WTC11 (cell line): ENCODE measurements at regions not wholly inside any gene's neighbourhood (a gene's known extent, or its start where the extent isn't known, plus 50 kb on each side); places are given as distances from the start of the nearest gene placed in this dataset.

Source experiments
- ATAC-seq: fragments of 200-7000 bp; cut with Tn5 transposase; 2 replicates; pipeline ENCODE4 v1.10.0; 2021; ENCODE audit warnings: mild to moderate bottlenecking, moderate library complexity
- CTCF ChIA-PET: fragments of 300-600 bp; sonication (Branson Sonifier 250); formaldehyde crosslinking; loops from one replicate; lab custom pipeline; 2021; ENCODE audit warnings: antibody characterized with exemption; lab: Charles Lee
- POLR2A ChIA-PET: fragments of 350-600 bp; sonication (Branson Sonifier 250); formaldehyde crosslinking; loops from one replicate; lab custom pipeline; 2021; ENCODE audit warnings: antibody characterized with exemption; lab: Charles Lee
- DNase-seq: peaks from one replicate; pipeline ENCODE4 v3.0.0; 2021; ENCODE audit warnings: low spot score
- H3K27ac Mint-ChIP-seq: 2 replicates; pipeline ENCODE4 v1.8.0; 2021; ENCODE audit warnings: mixed read lengths
- H3K27me3 Mint-ChIP-seq: 2 replicates; pipeline ENCODE4 v1.8.0; 2021; ENCODE audit warnings: low read depth, mild to moderate bottlenecking, moderate library complexity, mixed read lengths
- H3K36me3 Mint-ChIP-seq: 2 replicates; pipeline ENCODE4 v1.8.0; 2021; ENCODE audit warnings: mixed read lengths
- H3K4me1 Mint-ChIP-seq: 2 replicates; pipeline ENCODE4 v1.8.0; 2022; ENCODE audit warnings: mixed read lengths
- H3K4me3 Mint-ChIP-seq: 2 replicates; pipeline ENCODE4 v1.8.0; 2021; ENCODE audit warnings: mild to moderate bottlenecking, moderate library complexity, mixed read lengths
- H3K9me3 Mint-ChIP-seq: 2 replicates; pipeline ENCODE4 v1.8.0; 2021; ENCODE audit warnings: mixed read lengths
- CBFB ChIP-seq: sonication (generic); formaldehyde crosslinking; IDR thresholded peaks from 2 replicates; pipeline ENCODE4 v1.8.1; 2022; ENCODE audit warnings: mild to moderate bottlenecking, low read depth, missing genetic modification reagents
- ELF4 ChIP-seq: sonication (generic); formaldehyde crosslinking; IDR thresholded peaks from 2 replicates; pipeline ENCODE4 v1.8.1; 2022; ENCODE audit warnings: low read depth, mild to moderate bottlenecking, moderate library complexity, missing genetic modification reagents
- ETV6 ChIP-seq: sonication (generic); formaldehyde crosslinking; IDR thresholded peaks from 2 replicates; pipeline ENCODE4 v1.8.1; 2022; ENCODE audit warnings: mild to moderate bottlenecking, missing genetic modification reagents
- GRHL2 ChIP-seq: fragments of 250-450 bp; sonication (Bioruptor Pico); IDR thresholded peaks from 2 replicates; pipeline ENCODE4 v1.8.0; 2022; ENCODE audit warnings: mild to moderate bottlenecking, moderate library complexity; ENCODE audit not compliant: insufficient replicate concordance, severe bottlenecking
- HMGA2 ChIP-seq: fragments of 250-450 bp; sonication (Bioruptor Pico); IDR thresholded peaks from 2 replicates; pipeline ENCODE4 v1.4.0; 2021; ENCODE audit warnings: mild to moderate bottlenecking, moderate library complexity
- JUN ChIP-seq: sonication (generic); formaldehyde crosslinking; IDR thresholded peaks from 2 replicates; pipeline ENCODE4 v1.8.0; 2023; ENCODE audit warnings: mild to moderate bottlenecking, missing genetic modification reagents
- NR1H2 ChIP-seq: sonication (generic); formaldehyde crosslinking; IDR thresholded peaks from 2 replicates; pipeline ENCODE4 v1.9.0; 2021; ENCODE audit warnings: mild to moderate bottlenecking, moderate library complexity, missing genetic modification reagents
- RORB ChIP-seq: fragments of 250-450 bp; sonication (Bioruptor Pico); IDR thresholded peaks from 2 replicates; pipeline ENCODE4 v1.9.0; 2021; ENCODE audit warnings: mild to moderate bottlenecking
- SP1 ChIP-seq: sonication (generic); formaldehyde crosslinking; conservative IDR thresholded peaks from 2 replicates; pipeline ENCODE4 v1.8.1; 2022; ENCODE audit warnings: missing genetic modification reagents
- TEAD1 ChIP-seq: sonication (generic); formaldehyde crosslinking; IDR thresholded peaks from 2 replicates; pipeline ENCODE4 v1.8.0; 2022; ENCODE audit warnings: mild to moderate bottlenecking, missing genetic modification reagents
- ZNF317 ChIP-seq: sonication (generic); formaldehyde crosslinking; IDR thresholded peaks from 2 replicates; pipeline ENCODE4 v1.8.1; 2023; ENCODE audit warnings: low read depth, mild to moderate bottlenecking, moderate library complexity, missing genetic modification reagents, borderline replicate concordance
- TF ChIP-seq, protein P1 (sequence below): sonication (generic); formaldehyde crosslinking; IDR thresholded peaks from 2 replicates; pipeline ENCODE4 v1.8.1; 2023; ENCODE audit warnings: mild to moderate bottlenecking, missing genetic modification reagents, moderate library complexity
- TF ChIP-seq, protein P2 (sequence below): sonication (generic); formaldehyde crosslinking; IDR thresholded peaks from 2 replicates; pipeline ENCODE4 v1.8.1; 2023; ENCODE audit warnings: mild to moderate bottlenecking, moderate library complexity, missing genetic modification reagents
- TF ChIP-seq, protein P3 (sequence below): sonication (generic); formaldehyde crosslinking; conservative IDR thresholded peaks from 2 replicates; pipeline ENCODE4 v1.8.1; 2023; ENCODE audit warnings: mild to moderate bottlenecking, low read depth, missing genetic modification reagents, moderate library complexity
- TF ChIP-seq, protein P4 (sequence below): sonication (generic); formaldehyde crosslinking; IDR thresholded peaks from 2 replicates; pipeline ENCODE4 v1.8.1; 2023; ENCODE audit warnings: mild to moderate bottlenecking, missing genetic modification reagents, borderline replicate concordance
- TF ChIP-seq, protein P5 (sequence below): sonication (generic); formaldehyde crosslinking; IDR thresholded peaks from 2 replicates; pipeline ENCODE4 v1.8.0; 2022; ENCODE audit warnings: mild to moderate bottlenecking, missing genetic modification reagents
- TF ChIP-seq, protein P6 (sequence below): sonication (generic); formaldehyde crosslinking; IDR thresholded peaks from 2 replicates; pipeline ENCODE4 v1.8.0; 2022; ENCODE audit warnings: missing genetic modification reagents
- TF ChIP-seq, protein P7 (sequence below): fragments of 200-600 bp; IDR thresholded peaks from 2 replicates; pipeline ENCODE4 v1.8.0; 2022; ENCODE audit warnings: antibody characterized with exemption

DNA sequence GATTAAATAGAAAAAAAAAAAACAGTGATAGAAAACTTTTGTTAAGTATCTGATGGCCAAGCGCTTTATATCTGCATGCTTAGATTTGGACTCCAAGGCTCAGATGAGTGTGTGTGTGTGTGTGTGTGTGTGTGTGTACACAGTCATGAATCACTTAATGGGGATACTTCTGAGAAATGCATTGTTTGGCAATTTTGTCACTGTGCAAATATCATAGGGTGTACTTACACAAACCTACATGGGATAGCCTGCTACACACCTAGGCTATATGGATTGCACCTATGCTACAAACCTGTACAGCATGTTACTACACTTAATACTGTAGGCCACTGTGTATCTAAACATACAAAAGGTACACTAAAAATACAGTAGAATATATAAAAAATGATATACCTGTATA, 635.6 kb upstream of the NUDT12 start:
- DNase-seq (no peak), ATAC-seq (no peak)
- 0 out of 2 replicates have a peak, but pooled peaks cover 3% of the 10 kb centered on the region for H3K9me3 Mint-ChIP-seq
- ChIA-PET CTCF (no interaction called here), POLR2A (no interaction called here)
- H3K36me3 Mint-ChIP-seq: no peaks in the 10 kb centered on the region
- H3K27me3 Mint-ChIP-seq: no peaks in the 10 kb centered on the region
- TF ChIP-seq ZNF317 (CRISPR knock-in tag): no peak
- TF ChIP-seq RORB: no peak
- TF ChIP-seq ETV6: no peak
- TF ChIP-seq, protein P1, sequence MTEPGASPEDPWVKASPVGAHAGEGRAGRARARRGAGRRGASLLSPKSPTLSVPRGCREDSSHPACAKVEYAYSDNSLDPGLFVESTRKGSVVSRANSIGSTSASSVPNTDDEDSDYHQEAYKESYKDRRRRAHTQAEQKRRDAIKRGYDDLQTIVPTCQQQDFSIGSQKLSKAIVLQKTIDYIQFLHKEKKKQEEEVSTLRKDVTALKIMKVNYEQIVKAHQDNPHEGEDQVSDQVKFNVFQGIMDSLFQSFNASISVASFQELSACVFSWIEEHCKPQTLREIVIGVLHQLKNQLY (CRISPR knock-in tag): no peak
- TF ChIP-seq, protein P2, sequence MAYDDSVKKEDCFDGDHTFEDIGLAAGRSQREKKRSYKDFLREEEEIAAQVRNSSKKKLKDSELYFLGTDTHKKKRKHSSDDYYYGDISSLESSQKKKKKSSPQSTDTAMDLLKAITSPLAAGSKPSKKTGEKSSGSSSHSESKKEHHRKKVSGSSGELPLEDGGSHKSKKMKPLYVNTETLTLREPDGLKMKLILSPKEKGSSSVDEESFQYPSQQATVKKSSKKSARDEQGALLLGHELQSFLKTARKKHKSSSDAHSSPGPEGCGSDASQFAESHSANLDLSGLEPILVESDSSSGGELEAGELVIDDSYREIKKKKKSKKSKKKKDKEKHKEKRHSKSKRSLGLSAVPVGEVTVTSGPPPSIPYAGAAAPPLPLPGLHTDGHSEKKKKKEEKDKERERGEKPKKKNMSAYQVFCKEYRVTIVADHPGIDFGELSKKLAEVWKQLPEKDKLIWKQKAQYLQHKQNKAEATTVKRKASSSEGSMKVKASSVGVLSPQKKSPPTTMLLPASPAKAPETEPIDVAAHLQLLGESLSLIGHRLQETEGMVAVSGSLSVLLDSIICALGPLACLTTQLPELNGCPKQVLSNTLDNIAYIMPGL: no peak
- TF ChIP-seq TEAD1: no peak
- no peak for TF ChIP-seq GRHL2
- no peak for TF ChIP-seq ELF4 (CRISPR knock-in tag)
- TF ChIP-seq, protein P3, sequence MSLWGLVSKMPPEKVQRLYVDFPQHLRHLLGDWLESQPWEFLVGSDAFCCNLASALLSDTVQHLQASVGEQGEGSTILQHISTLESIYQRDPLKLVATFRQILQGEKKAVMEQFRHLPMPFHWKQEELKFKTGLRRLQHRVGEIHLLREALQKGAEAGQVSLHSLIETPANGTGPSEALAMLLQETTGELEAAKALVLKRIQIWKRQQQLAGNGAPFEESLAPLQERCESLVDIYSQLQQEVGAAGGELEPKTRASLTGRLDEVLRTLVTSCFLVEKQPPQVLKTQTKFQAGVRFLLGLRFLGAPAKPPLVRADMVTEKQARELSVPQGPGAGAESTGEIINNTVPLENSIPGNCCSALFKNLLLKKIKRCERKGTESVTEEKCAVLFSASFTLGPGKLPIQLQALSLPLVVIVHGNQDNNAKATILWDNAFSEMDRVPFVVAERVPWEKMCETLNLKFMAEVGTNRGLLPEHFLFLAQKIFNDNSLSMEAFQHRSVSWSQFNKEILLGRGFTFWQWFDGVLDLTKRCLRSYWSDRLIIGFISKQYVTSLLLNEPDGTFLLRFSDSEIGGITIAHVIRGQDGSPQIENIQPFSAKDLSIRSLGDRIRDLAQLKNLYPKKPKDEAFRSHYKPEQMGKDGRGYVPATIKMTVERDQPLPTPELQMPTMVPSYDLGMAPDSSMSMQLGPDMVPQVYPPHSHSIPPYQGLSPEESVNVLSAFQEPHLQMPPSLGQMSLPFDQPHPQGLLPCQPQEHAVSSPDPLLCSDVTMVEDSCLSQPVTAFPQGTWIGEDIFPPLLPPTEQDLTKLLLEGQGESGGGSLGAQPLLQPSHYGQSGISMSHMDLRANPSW (CRISPR knock-in tag): no peak
- no peak for TF ChIP-seq NR1H2
- H3K27ac Mint-ChIP-seq: no peak overlapping the region
- no peak overlapping the region for H3K4me3 Mint-ChIP-seq
- H3K4me1 Mint-ChIP-seq: peaks cover 3% of the 10 kb centered on the region

DNA sequence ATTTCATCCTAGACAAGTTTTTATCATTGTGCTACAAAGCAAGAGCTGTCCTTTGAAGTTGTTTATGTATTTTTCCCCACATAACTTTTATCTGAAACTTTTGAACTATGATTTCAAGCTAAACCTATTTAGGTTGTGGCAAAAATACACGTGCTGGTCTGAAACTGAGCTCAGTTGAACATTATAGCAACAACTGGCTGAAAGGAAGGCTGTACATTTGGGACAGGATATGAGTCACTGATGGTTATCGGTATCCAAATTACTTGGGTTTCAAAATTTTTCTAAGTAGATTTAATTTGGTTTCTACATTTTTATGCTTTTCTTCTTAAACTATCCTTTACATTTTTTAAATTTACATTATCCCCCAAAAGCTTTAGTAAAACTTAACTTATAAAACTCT, 627.3 kb upstream of the NUDT12 start:
- Mint-ChIP-seq H3K27ac (no peak overlapping the region), H3K36me3 (peaks cover 36% of the 10 kb centered on the region), H3K27me3 (no peaks in the 10 kb centered on the region; the same call in 1 of the 2 replicates), H3K4me1 (no peaks in the 10 kb centered on the region), H3K4me3 (no peak overlapping the region), H3K9me3 (peaks cover 39% of the 10 kb centered on the region)
- ChIA-PET POLR2A (no interaction called here), CTCF (no interaction called here)
- TF ChIP-seq JUN (CRISPR knock-in tag): no peak
- TF ChIP-seq, protein P4, sequence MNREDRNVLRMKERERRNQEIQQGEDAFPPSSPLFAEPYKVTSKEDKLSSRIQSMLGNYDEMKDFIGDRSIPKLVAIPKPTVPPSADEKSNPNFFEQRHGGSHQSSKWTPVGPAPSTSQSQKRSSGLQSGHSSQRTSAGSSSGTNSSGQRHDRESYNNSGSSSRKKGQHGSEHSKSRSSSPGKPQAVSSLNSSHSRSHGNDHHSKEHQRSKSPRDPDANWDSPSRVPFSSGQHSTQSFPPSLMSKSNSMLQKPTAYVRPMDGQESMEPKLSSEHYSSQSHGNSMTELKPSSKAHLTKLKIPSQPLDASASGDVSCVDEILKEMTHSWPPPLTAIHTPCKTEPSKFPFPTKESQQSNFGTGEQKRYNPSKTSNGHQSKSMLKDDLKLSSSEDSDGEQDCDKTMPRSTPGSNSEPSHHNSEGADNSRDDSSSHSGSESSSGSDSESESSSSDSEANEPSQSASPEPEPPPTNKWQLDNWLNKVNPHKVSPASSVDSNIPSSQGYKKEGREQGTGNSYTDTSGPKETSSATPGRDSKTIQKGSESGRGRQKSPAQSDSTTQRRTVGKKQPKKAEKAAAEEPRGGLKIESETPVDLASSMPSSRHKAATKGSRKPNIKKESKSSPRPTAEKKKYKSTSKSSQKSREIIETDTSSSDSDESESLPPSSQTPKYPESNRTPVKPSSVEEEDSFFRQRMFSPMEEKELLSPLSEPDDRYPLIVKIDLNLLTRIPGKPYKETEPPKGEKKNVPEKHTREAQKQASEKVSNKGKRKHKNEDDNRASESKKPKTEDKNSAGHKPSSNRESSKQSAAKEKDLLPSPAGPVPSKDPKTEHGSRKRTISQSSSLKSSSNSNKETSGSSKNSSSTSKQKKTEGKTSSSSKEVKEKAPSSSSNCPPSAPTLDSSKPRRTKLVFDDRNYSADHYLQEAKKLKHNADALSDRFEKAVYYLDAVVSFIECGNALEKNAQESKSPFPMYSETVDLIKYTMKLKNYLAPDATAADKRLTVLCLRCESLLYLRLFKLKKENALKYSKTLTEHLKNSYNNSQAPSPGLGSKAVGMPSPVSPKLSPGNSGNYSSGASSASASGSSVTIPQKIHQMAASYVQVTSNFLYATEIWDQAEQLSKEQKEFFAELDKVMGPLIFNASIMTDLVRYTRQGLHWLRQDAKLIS (CRISPR knock-in tag): no peak
- TF ChIP-seq, protein P5, sequence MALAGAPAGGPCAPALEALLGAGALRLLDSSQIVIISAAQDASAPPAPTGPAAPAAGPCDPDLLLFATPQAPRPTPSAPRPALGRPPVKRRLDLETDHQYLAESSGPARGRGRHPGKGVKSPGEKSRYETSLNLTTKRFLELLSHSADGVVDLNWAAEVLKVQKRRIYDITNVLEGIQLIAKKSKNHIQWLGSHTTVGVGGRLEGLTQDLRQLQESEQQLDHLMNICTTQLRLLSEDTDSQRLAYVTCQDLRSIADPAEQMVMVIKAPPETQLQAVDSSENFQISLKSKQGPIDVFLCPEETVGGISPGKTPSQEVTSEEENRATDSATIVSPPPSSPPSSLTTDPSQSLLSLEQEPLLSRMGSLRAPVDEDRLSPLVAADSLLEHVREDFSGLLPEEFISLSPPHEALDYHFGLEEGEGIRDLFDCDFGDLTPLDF (CRISPR knock-in tag): no peak
- TF ChIP-seq SP1: no peak
- no peak for TF ChIP-seq CBFB (CRISPR knock-in tag)
- TF ChIP-seq GRHL2: no peak
- TF ChIP-seq, protein P6, sequence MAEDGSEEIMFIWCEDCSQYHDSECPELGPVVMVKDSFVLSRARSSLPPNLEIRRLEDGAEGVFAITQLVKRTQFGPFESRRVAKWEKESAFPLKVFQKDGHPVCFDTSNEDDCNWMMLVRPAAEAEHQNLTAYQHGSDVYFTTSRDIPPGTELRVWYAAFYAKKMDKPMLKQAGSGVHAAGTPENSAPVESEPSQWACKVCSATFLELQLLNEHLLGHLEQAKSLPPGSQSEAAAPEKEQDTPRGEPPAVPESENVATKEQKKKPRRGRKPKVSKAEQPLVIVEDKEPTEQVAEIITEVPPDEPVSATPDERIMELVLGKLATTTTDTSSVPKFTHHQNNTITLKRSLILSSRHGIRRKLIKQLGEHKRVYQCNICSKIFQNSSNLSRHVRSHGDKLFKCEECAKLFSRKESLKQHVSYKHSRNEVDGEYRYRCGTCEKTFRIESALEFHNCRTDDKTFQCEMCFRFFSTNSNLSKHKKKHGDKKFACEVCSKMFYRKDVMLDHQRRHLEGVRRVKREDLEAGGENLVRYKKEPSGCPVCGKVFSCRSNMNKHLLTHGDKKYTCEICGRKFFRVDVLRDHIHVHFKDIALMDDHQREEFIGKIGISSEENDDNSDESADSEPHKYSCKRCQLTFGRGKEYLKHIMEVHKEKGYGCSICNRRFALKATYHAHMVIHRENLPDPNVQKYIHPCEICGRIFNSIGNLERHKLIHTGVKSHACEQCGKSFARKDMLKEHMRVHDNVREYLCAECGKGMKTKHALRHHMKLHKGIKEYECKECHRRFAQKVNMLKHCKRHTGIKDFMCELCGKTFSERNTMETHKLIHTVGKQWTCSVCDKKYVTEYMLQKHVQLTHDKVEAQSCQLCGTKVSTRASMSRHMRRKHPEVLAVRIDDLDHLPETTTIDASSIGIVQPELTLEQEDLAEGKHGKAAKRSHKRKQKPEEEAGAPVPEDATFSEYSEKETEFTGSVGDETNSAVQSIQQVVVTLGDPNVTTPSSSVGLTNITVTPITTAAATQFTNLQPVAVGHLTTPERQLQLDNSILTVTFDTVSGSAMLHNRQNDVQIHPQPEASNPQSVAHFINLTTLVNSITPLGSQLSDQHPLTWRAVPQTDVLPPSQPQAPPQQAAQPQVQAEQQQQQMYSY: no peak
- TF ChIP-seq, protein P7, sequence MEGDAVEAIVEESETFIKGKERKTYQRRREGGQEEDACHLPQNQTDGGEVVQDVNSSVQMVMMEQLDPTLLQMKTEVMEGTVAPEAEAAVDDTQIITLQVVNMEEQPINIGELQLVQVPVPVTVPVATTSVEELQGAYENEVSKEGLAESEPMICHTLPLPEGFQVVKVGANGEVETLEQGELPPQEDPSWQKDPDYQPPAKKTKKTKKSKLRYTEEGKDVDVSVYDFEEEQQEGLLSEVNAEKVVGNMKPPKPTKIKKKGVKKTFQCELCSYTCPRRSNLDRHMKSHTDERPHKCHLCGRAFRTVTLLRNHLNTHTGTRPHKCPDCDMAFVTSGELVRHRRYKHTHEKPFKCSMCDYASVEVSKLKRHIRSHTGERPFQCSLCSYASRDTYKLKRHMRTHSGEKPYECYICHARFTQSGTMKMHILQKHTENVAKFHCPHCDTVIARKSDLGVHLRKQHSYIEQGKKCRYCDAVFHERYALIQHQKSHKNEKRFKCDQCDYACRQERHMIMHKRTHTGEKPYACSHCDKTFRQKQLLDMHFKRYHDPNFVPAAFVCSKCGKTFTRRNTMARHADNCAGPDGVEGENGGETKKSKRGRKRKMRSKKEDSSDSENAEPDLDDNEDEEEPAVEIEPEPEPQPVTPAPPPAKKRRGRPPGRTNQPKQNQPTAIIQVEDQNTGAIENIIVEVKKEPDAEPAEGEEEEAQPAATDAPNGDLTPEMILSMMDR: no peak
- TF ChIP-seq HMGA2: no peak
- DNase-seq: no peak
- no peak for ATAC-seq
